DMS 273 treated with DMSO at 0.1 percent for 48 hours (cell line): ENCODE measurements at regions not wholly inside any gene's neighbourhood (a gene's known extent, or its start where the extent isn't known, plus 50 kb on each side); places are given as distances from the start of the nearest gene placed in this dataset.

Experiments
- DNase-seq: peaks from one replicate; lab custom pipeline; 2025; lab: John Stamatoyannopoulos, UW

DNA sequence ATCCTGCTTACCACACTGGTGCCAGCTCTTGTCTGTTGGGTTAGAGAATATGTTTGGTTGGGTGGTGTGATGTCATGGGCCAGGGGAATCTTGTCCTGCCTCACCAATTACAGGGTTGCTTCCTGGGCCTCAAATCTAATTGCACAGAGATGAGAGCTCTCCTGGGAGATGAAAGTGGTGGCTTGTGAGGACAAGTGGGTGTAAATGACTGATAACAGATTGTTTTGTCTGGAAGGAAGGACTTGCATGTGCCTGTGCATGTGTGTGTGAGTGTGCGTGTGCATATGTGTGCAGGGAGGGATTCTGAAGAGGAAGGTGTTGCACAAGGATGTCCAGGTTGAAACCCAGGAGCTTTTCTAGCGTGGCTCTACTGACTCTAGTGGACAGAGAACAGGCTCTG lies 271.9 kb downstream of the LOXHD1 start:
- no peak for DNase-seq

DNA sequence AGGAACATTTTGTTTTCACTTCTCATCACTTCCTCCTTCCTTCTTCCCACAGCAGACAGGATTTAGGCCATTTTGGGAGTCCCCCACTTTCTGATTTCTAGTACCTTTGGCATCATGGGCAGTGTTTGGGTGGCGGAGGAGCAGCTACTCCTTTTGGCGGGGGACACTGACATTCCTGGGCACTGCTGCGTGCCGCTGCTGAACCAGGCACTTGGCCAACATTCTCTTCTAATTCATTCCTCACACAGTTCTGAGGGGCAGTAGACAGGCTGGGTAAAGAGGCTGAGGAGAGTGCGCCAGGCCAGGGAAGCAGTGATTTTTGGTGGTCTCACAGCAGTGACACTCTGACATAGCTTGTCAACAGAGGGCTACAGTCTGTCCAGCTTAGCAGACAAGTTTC lies 270.2 kb downstream of the LOXHD1 start:
- no peak for DNase-seq

DNA sequence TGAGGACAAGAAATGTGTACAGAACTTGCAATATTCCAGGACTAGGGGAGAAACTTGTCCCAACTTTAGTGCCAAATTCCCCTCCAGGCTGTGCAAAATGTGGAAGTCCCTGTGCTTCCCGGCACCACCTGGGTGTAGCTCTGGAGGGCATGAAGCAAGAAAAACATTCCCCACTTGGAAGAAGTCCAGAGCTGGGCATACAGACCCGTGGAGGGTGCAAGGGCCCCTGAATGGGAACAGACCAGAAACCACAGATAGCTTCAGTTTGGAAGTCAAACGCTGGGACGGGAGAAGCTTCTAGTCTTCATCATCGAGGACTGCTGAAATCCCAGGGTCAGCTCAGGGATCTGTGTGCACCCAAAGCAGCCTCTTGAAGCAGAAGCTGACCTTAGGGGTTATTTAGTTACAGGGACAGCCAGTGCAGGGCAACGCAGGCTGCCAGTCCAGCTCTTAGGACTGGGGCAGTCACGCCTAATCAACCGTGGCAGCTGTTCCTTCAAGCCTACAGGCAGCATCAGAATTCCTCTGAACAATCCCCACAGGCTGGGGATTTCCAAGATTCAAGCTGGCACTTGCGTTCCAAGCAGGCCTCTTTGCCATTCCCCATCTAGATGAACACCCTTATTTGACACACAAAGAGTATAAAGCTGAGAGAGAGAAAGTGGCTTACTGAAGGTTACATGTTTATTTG lies 269.4 kb downstream of the LOXHD1 start:
- DNase-seq, result peak; percentile 31

DNA sequence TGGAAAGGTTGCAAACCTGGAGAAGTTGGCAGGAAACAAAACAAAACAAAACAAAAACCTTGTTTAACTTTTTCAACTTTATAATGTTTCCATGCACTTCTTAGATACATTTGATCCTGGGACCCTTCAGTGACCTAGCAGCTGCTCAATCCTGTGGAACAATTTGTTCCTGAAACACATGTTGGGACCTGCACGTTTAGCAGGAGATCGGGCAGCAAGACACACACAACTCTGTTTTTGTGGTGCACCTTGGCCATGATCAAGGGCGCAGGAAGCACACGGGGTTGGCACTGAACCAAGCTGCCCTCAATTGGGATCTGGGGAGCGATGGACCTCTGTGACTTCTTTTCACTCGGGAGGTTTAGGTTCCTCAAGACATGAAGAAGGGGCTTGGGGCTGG lies 268.7 kb downstream of the LOXHD1 start:
- no peak for DNase-seq

DNA sequence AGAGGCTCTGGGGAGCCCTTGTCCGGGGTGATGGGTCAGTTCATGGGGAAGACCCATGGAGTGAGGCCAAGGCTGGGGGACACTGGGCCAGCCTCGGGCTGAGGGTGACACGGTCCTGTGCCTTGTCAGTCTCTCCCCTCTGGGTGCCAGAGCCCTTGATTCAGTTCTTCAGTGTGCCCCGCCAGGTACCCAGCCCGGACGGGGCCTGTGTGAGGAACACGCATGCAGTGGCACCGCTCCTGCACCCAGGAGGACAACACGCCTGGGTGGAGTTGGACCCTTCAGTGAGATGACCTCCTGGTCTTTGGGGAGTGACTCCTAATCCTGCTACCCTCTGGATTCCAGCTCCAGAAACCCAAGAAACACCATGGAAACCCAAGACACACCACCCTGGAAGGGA lies 264.4 kb downstream of the LOXHD1 start:
- no peak for DNase-seq

DNA sequence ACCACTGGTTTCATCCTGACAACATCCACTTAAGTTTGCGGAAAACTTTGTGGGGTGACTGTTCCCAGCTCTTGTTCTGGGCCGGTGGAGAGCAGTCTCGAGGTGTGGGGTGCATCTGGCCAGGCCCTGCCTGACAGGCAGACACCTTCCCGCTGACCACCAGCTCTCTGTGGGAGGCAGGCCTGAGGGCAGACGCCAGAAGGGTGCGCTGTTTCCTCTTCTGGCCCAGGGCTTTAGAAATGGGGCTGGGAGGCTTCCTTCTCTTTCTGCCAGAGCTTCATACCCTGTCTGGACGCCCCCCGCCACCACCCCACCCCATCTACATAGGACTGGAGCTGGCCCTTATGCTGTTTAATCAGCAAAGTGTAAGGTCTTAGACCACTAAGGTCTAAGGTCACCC lies 263.8 kb downstream of the LOXHD1 start:
- DNase-seq, result no peak

DNA sequence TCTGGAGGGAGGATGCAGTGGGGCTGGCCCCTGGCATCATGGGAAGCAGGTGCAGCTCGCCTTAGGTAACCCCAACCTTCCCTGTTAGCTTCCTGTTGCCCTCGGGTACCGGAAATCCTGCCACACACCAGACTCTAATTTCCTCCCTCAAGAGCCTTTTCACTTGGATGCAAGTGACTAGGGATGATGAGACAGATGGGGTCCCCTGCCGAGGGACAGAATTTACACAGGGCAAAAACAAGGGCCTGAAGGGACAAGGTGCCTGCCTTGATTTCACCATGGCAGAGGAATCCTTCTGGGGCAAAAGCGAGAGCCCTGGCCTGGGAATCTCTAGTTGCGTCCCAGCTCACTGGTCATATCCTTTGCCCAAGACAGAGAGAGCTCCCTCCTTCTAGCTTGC lies 263.1 kb downstream of the LOXHD1 start:
- DNase-seq, result no peak

DNA sequence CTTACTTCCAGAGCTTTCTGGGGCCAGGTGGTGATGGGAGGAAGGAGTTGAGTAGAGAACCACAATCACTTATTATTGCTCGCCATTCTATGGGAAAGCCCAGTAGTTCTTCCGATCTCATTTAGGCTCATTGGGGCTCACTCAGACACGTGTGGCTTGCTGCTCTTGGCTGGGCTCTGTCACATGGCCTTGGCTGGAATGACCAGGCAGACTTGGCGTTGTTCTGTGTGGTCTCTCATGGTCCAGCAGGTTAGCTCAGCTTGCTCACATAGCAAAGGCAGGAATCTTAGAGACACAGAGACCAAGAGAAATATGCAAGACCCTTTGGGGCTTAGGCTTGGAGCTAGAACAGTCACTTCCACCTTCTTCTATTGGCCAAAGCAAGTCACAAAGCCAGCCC lies 261.2 kb downstream of the LOXHD1 start:
- DNase-seq, result no peak

DNA sequence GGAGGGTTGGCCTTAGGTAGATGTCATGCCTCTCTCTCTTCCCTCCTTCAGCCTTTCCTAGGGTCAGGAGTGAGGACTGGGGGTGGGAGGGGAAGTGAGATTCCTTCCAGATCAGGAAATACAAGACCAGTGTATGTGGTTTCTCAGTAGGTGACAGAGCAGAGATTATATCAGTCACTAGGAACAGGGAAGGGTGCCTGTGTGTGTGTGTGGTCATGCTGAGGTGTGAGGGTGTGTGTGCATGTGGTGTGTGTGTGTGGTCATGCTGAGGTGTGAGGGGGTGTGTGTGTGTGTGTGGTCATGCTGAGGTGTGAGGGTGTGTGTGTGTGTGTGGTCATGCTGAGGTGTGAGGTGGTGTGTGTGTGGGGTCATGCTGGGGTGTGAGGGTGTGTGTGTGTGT lies 259.8 kb downstream of the LOXHD1 start:
- DNase-seq, result no peak

DNA sequence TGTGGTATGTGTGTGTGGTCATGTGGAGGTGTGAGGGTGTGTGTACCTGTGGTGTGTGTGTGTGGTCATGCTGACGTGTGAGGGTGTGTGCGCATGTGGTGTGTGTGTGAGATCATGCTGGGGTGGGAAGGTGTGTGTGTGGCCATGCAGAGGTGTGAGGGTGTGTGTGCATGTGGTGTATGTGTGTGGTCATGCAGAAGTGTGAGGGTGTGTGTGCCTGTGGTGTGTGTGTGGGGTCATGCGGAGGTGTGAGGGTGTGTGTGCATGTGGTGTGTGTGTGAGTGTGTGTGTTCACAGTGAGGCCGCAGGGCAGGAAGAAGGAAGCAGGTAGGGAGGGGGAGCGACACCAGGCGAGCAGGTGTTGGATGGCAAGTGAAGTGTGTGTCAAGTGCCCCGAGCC lies 259.0 kb downstream of the LOXHD1 start:
- DNase-seq, result no peak

DNA sequence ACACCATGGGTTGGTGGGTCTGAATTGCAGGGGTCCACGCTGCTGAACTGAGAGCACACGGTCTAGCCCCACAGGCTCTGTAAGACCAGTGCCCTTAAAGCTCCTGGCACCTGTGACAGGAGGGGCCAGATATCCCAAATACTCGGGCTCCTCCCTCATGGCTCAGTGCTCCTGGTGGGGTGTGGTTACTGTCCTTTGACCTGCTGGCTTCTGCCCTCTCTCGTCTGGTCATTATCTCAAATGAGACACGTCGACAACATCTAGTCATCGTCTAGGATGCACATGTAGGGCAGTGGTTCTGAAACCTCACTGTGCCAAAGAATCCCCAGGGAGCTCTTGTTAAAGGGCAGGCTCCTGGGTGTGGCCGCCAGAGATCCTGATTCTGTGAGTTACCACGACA lies 258.4 kb downstream of the LOXHD1 start:
- DNase-seq, result no peak

DNA sequence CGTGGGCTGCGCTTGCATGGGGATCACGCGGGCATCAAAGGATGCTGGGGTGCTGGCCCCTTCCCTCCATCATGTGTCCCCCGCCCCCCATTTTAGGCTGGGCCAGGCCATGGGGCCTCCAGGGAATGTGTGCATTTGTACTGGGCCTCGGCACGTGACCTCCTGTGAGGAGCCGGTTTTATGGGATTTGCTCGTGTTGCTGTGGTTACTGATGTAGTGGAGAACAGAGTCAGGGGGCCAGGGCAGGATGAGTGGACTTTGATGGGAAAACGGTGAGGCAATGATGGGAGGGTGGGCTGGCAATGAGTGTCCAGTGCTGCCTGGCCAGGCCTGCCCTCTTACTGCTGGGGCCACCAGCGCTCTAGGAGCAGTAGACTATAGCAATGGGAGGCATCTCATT lies 257.7 kb downstream of the LOXHD1 start:
- no peak for DNase-seq

DNA sequence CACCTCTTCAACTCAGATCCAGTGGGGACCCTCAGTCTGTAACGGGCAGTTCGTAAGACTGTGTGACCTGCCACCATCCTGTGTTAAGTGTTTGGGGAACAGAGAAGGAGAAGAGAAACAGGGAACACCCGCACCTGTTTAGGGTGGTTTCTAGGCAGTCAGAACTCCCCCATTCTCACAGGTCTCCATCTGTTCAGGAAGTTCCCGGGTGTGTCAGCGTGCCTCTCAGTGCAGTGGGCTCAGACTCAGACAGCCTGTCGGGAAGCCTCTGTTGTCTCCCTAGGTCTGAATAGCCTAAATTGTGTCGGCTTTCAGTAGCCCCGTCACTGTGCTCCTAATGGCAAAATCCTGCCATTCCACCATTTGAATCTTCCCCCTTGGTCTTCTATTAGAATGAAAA lies 256.6 kb downstream of the LOXHD1 start:
- DNase-seq, result no peak

DNA sequence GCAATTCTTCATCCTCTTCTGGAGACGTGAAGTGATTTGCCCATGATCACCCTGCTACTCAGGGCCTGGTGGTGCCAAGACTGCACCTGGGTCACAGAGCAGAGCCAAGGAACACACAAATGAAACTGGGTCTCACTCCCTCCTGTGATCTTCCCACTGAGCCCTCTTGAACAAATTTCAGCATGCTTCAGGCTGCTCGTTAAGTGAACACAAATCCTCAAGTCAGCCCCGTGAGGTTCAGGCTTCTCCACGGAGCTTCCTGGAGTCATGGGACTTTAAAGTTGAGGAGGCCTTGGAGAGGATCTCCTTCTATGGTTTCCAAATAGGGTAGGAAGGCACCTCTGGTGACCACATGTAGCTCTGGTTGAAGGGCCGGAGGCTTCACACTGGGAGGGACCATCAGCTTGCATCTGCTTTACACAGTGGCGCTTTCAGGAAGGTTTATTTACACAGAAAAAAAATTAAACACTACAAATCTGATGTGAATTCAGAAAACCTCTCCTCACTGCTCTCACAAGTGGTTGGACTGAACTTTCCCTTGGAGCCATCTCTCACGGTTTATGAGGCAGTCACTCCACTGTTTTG lies 255.4 kb downstream of the LOXHD1 start:
- no peak for DNase-seq

DNA sequence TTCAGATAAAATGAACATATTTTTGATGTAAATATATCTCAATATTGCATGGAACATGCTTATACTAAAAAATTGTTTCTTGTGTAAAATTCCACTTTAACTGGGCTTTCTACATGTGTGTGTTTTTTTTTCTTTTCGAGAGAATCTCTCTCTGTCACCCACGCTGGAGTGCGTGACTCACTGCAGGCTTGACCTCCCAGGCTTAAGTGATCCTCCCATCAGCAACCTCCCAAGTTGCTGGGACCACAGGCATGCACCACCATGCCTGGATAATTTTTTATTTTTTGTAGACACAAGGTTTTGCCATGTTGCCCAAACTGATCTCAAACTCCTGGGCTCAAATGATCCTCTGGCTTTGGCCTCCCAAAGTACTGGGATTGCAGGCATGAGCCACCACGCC lies 254.6 kb downstream of the LOXHD1 start:
- DNase-seq, result no peak

DNA sequence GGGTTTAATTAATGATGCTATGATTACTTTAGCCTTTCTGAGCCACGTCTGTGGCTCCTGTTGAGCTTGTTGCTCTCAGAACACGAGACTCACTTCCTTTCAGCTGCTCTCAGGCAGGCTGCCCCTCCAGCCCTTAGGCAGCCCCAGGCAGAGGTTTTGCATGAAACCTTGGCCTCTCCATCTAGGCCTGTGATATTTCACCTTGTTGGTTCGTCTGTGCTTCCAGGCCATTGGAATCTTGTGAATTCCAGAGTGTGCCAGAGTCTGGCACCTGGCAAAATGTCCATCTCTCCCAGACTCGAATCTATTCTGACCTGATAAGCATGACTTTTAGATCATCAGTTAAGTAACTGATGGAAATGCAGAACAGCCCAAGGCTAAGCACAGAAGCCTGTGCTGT lies 254.1 kb downstream of the LOXHD1 start:
- no peak for DNase-seq

DNA sequence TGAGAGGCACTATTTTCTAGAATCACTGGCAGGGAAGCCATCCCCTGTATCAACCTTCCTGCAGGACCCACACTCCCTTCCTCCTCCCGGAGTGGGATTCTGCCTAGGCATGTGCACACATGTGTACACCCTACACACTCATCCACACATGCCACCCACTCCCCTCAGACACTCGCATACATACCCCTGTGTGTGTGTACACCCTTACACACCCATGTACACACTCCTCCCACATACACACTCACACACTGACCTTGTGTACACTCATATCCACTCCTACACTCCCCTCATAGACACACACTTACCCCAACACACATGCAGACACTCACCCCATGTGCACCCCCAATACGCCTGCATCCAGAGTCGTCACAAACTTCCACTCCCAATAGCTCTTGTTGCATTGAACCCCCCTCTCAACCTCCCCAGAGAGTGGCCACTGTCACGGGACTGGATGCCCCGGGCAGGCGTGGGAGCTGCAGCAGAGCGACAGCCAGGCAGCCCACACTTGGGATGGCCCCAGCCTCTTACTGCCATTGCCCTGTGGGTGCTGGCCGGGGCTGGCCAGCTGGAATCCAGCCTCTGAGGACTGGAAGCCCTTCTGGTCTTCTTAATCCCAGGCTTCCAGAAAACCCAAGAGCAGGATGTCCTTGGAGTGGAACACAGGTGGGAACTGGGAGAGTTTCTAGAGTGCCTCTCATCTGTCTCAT lies 251.0 kb downstream of the LOXHD1 start:
- no peak for DNase-seq

DNA sequence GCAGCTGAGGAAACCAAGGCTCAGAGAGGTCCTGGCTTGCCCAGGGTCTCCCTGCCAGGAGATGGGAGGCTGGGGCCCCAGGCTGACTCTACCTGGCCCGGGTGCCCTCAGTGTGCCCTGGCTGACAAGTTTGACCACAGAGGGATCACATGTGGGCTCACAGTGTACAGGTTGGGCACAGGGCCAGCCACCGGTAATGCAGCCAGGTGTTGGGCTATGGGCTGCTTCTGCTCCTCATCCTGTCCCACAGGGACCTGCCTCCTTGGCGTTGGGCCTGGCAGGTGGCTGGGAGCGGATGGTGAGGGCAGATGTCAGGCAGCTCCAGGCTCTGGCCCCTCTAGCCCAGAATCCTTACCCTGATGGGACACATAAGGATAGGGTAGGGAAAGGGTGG lies 250.5 kb downstream of the LOXHD1 start:
- no peak for DNase-seq

DNA sequence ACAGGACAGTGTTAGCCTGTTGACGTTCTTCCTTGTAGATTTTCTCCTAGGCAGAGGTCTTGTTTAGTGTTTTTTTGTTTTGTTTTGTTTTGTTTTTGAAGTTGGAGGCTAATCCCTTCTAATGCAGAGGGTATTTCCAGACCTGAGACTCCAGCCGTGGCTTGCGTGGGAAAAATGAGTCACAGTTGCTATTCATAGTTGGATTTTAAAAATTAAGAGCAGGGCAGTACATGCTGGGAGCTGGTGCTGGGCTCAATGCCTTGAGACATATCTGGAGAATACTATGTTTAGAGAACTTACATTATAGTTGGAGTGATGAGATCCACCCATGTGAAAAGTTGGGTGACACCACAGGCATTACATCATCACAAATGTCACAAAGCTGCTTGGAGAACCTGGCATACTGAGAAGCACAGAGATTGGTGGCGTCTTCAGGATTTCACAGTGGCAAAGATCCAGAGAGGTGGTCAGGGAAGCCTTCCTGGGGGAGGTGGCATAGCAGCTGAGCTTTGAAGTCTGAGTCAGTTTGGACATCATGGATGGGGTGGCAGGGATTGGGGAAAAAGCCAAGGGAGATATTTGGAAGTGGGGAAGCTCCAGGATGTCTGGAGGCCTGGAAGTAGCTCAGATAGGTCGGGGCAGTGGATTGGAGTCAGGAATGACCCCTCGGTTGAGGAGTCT lies 249.4 kb downstream of the LOXHD1 start:
- DNase-seq, result no peak

DNA sequence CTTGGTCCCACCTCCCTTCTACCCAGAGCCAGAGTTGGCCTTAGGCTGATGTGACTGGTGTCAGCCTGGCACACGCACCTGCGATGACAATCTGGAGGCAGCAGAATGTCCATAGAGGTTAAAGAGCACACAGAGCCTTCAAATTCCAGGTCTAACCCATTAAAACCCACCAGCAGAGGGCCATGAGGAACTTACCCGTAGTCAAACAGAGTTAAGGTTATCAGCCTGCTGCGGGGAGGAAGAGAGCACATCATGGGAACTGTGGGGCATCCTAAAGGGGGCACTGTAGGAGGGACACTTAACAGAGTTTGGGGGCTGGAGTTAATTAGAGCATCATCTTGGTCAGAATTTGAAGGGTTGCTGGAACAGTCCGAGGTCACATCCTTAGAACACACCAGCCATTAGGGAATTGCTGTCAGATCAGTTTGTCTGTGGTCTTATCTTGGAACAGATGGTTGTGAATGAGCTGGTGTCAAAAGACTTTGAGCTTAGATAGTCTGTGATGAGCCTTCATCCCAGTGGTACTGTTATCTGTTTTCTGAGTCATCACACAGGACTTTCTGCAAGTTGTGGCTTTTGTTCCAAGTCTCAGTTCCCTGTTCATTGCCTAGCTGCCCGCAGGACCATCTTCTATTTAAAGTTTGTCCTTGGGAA lies 248.6 kb downstream of the LOXHD1 start:
- DNase-seq, result no peak

DNA sequence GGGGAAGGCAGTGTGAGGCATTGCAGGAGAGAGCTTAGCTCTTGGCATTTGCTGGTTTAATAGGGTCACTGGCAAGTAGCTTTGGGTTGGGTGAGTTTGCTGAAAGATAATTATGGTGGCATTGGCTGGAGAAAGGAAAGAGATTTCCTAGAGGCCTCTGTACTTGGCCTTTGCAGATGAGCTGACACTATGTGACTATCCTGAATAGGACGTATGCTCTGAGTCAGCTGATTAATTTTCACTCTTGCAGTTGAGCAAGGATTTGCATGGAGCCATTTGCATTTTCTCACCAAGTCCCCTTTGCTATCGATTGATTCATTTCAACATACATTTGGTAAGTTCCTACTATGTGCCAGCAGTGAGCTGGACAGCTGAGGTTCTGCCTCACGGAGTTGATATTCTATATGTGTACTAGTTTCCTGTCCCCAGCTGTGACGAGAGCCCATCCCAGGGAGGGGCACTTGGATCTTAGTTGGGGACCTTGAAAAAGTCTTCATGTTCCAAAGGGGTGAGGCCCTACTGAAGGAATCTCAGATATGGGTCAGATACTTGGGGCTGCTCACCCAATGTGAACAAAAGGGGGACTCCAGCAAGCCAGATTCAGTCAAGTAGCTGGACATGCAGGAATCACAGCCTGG lies 245.7 kb downstream of the LOXHD1 start:
- DNase-seq, result no peak
